Smooth muscle cell (in vitro differentiated cells): ENCODE measurements at regions not wholly inside any gene's neighbourhood (a gene's known extent, or its start where the extent isn't known, plus 50 kb on each side); places are given as distances from the start of the nearest gene placed in this dataset.

Experiments
- DNase-seq: peaks from one replicate; lab custom pipeline; 2025; ENCODE audit not compliant: unreplicated experiment; lab: John Stamatoyannopoulos, UW
- H2AFZ ChIP-seq: fragments of 200-600 bp; sonication (generic); 2 replicates; pipeline ENCODE4 v1.6.0; 2016; ENCODE audit warnings: antibody characterized with exemption, low read depth, mild to moderate bottlenecking
- H3F3A ChIP-seq: fragments of 200-600 bp; sonication (generic); 2 replicates; pipeline ENCODE4 v1.6.0; 2017; ENCODE audit warnings: antibody characterized with exemption, low read depth
- H3K27ac ChIP-seq: fragments of 200-600 bp; sonication (generic); 2 replicates; pipeline ENCODE4 v1.5.1; 2016; ENCODE audit warnings: low read depth, mild to moderate bottlenecking
- H3K27me3 ChIP-seq: fragments of 200-600 bp; sonication (generic); 2 replicates; pipeline ENCODE4 v1.6.1; 2016; ENCODE audit warnings: low read depth, mild to moderate bottlenecking
- H3K36me3 ChIP-seq: fragments of 200-600 bp; sonication (generic); 2 replicates; pipeline ENCODE4 v1.5.1; 2016; ENCODE audit warnings: low read depth
- H3K4me1 ChIP-seq: fragments of 200-600 bp; sonication (generic); 2 replicates; pipeline ENCODE4 v1.5.1; 2016; ENCODE audit warnings: low read depth
- H3K4me2 ChIP-seq: fragments of 200-600 bp; sonication (generic); 2 replicates; pipeline ENCODE4 v1.6.0; 2016; ENCODE audit warnings: mild to moderate bottlenecking
- H3K4me3 ChIP-seq: fragments of 200-600 bp; sonication (generic); 2 replicates; pipeline ENCODE4 v1.5.1; 2016; ENCODE audit warnings: mild to moderate bottlenecking
- H3K79me2 ChIP-seq: fragments of 200-600 bp; sonication (generic); 2 replicates; pipeline ENCODE4 v1.6.0; 2016; ENCODE audit warnings: low read depth, mild to moderate bottlenecking
- H3K9ac ChIP-seq: fragments of 200-600 bp; sonication (generic); 2 replicates; pipeline ENCODE4 v1.6.0; 2016; ENCODE audit warnings: low read depth
- H3K9me3 ChIP-seq: fragments of 200-600 bp; sonication (generic); replicated peaks from 2 replicates; pipeline ENCODE4 v1.5.1; 2016; ENCODE audit warnings: low read depth
- H4K20me1 ChIP-seq: fragments of 200-600 bp; sonication (generic); 2 replicates; pipeline ENCODE4 v1.6.0; 2016; ENCODE audit warnings: low read depth
- WGBS: methylation state at CpG from one replicate; pipeline ENCODE4 v1.1.7; 2016; ENCODE audit warnings: low lambda C conversion rate; 5-methylcytosine and 5-hydroxymethylcytosine counted together
- TF ChIP-seq, protein P1 (sequence below): fragments of 200-600 bp; sonication (generic); IDR thresholded peaks from 2 replicates; pipeline ENCODE4 v1.5.1; 2017; ENCODE audit warnings: borderline replicate concordance, mild to moderate bottlenecking, antibody characterized with exemption; ENCODE audit not compliant: insufficient read depth, poor library complexity, severe bottlenecking

DNA sequence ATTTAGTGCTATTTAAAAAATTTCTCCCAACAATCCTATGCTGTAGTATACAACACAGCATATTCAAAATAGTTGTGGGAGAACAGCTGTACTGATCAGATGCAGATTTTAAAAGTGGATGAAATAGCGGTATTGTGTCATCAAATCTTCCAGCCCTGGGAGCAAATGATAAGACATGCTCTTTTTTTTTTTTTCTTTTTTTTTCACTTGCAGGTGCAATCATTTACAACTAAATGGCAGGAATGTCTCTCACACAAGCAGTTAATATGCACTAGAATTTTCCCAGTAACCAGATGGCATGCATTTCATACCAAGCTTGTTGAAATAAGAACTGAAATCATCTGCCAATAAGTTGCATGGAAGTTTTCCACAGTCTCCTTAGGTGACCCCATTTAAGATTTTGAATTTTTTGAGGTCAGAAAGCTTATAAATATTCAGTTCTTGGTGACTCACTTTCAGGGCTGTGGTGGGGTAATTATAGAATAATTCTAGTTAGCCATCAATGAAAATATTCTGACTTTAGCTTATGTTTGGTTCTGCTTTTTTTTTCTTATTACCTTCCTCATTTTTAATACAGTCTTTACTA, 623.9 kb upstream of the NR5A2 start:
- H3K9me3 ChIP-seq: no peaks in the 10 kb centered on the region
- H3K36me3 ChIP-seq: no peaks in the 10 kb centered on the region
- H3K79me2 ChIP-seq: no peaks in the 10 kb centered on the region
- 52% methylated on average over 1 of the region's 1 CpG for WGBS
- TF ChIP-seq, protein P1, sequence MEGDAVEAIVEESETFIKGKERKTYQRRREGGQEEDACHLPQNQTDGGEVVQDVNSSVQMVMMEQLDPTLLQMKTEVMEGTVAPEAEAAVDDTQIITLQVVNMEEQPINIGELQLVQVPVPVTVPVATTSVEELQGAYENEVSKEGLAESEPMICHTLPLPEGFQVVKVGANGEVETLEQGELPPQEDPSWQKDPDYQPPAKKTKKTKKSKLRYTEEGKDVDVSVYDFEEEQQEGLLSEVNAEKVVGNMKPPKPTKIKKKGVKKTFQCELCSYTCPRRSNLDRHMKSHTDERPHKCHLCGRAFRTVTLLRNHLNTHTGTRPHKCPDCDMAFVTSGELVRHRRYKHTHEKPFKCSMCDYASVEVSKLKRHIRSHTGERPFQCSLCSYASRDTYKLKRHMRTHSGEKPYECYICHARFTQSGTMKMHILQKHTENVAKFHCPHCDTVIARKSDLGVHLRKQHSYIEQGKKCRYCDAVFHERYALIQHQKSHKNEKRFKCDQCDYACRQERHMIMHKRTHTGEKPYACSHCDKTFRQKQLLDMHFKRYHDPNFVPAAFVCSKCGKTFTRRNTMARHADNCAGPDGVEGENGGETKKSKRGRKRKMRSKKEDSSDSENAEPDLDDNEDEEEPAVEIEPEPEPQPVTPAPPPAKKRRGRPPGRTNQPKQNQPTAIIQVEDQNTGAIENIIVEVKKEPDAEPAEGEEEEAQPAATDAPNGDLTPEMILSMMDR: no peak
- H3K9ac ChIP-seq: no peak overlapping the region
- H3K27ac ChIP-seq: no peak overlapping the region
- H2AFZ ChIP-seq: no peak overlapping the region
- no peaks in the 10 kb centered on the region for H3K4me1 ChIP-seq
- no peak overlapping the region for H3K4me3 ChIP-seq
- no peaks in the 10 kb centered on the region for H3K27me3 ChIP-seq
- DNase-seq: no peak
- no peaks in the 10 kb centered on the region for H4K20me1 ChIP-seq
- no peaks in the 10 kb centered on the region for H3F3A ChIP-seq
- no peak overlapping the region for H3K4me2 ChIP-seq

DNA sequence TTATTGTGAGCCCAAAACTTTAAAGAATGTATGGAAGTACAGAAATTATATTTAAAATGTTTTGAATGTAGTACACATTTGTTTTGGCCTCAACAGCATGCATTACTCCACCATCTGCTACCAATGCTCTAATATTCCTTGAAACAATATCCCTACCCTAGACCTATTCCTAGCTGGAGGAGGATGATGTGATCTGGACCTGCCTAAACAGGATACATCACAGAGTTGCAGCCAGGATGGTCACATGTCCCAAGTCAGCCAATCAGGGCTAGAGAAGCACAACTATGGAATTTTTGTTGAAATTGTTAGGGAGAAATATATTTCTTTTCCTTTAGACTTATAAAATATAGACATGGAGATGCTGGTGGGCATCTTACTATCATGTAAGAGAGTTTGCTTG, 623.3 kb upstream of the NR5A2 start:
- Histone ChIP-seq H4K20me1 (no peaks in the 10 kb centered on the region), H3F3A (no peaks in the 10 kb centered on the region), H3K36me3 (no peaks in the 10 kb centered on the region), H3K27ac (no peak overlapping the region), H3K4me1 (no peaks in the 10 kb centered on the region), H3K27me3 (no peaks in the 10 kb centered on the region), H3K4me2 (no peak overlapping the region), H3K9ac (no peak overlapping the region), H3K79me2 (no peaks in the 10 kb centered on the region), H3K4me3 (no peak overlapping the region), H2AFZ (no peak overlapping the region), H3K9me3 (no peaks in the 10 kb centered on the region)
- TF ChIP-seq, protein P1: no peak
- DNase-seq: no peak

DNA sequence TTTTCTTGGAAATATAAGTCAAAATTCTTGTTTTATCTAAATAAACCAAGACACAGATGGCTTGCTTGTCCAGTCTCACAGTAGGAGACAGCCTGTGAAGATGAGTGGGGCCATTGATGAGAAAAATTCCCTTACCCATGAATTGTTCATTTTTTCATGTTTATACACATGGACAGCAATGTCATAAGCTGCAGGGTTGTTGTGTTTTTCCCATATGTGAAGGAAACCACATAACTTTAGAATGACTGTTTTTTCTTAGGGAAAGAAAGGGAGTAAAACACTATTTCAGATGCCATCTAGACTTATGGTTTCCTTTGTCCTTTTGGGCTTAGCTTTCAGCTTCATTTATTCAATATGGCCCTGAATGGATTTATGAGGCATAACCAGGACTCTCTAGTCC, 622.5 kb upstream of the NR5A2 start:
- TF ChIP-seq, protein P1: no peak
- Histone ChIP-seq H3K79me2 (no peaks in the 10 kb centered on the region), H3K4me3 (no peak overlapping the region), H3K9me3 (no peaks in the 10 kb centered on the region), H3K36me3 (no peaks in the 10 kb centered on the region), H3K4me1 (no peaks in the 10 kb centered on the region), H3K9ac (no peak overlapping the region), H2AFZ (peak overlapping the region; percentile 55), H3F3A (no peaks in the 10 kb centered on the region), H3K27me3 (no peaks in the 10 kb centered on the region), H3K27ac (no peak overlapping the region), H4K20me1 (no peaks in the 10 kb centered on the region), H3K4me2 (no peak overlapping the region)
- no peak for DNase-seq

DNA sequence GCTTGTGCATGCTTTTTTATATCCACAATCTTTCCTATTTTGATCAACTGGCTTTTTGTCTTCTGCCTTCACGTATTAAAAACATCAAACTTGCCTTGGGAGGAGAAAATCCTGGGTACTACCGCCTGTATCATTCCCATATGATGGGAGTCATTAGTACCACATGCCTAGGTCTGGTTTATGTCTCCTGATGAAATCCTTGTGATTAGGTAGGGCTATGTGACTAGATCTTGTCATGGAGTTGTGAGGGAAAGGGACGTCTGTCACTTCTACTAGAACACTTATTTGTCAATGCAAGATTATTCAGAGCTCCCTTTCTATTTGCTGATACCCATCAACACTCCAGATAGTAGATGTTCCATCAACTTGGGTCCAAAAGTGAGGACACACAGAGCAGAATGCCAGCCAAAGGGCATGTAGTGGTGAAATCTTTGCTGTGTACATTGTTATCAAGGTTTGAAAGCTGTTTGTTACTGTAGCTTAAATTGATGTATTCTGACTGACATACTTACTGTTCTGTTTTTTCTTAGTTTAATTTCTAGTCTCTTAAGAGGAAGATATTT, 621.8 kb upstream of the NR5A2 start:
- TF ChIP-seq, protein P1: no peak
- no peaks in the 10 kb centered on the region for H3F3A ChIP-seq
- H4K20me1 ChIP-seq: no peaks in the 10 kb centered on the region
- H3K79me2 ChIP-seq: no peaks in the 10 kb centered on the region
- H3K4me1 ChIP-seq: no peaks in the 10 kb centered on the region
- H3K9me3 ChIP-seq: no peaks in the 10 kb centered on the region
- no peak for DNase-seq
- H3K27ac ChIP-seq: no peak overlapping the region
- H3K4me2 ChIP-seq: no peak overlapping the region
- no peak overlapping the region for H3K9ac ChIP-seq
- H3K4me3 ChIP-seq: no peak overlapping the region
- H3K27me3 ChIP-seq: no peaks in the 10 kb centered on the region
- WGBS: 72% methylated on average over 3 of the region's 3 CpGs
- peak overlapping the region; percentile 55 for H2AFZ ChIP-seq
- no peaks in the 10 kb centered on the region for H3K36me3 ChIP-seq
